HG03045 (cell line): ENCODE measurements at regions not wholly inside any gene's neighbourhood (a gene's known extent, or its start where the extent isn't known, plus 50 kb on each side); places are given as distances from the start of the nearest gene placed in this dataset.

ENCODE experiments used
- ATAC-seq: cut with Tn5 transposase; IDR thresholded peaks from one replicate; pipeline ENCODE4 v1.9.1; 2021; ENCODE audit warnings: mild to moderate bottlenecking, moderate library complexity; ENCODE audit not compliant: unreplicated experiment

DNA sequence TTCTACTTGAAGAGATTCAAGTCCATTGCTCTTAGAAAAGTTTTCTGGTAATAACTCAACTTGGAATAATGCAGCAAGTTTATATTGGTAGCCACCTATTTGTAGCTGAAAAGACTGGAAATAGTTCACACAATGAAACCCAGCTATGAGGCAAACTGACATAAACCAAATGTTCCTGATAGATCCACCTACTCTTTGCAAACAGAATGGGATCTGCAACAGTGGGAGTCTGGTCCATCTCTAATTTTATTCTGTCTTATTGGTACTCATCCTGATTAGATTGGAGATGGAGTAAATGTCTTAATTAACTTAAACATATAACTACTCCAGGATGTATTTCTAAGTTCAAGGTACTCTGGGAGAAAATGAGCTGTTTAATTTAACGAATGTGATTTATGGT, 438.0 kb downstream of the OLFM4 start:
- ATAC-seq: no peak

DNA sequence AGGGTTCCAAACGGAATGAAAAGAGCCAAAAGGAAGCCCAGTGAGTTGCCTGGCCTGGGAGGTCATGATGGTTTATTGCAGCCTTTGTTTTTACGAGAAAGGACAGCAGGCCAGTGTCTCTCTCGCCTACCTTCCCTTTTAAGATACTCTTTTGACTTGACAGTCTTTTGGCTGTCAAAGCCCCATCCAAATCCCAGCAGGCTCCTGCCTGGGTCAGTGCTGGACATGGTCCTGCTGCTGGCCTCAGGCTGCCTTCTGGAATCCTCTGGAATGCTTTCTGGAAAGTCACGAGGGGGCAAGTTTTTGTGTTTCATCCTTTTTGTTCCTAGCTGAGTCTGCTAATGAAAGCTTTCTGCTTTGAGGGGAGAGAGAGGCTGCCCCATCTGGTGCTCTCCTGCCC, 444.8 kb downstream of the OLFM4 start:
- no peak for ATAC-seq

DNA sequence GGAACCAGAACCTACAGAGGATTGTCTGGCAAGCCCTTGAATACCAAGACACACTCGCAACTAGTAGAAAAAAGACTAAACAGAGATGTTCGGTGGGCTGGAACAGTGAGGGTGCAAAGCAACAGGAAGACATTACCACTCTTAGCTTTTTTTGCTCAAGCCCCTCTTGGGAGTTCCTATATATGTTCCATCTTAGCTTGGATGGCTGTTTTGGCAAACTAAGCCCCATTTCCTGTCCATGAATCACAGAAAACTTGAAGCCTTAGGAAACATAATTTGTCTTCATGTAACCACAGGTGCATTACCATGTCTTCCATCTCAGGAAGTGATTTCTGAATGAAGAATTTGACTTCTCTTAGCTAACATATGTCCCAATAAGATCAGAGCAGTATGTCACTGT, 446.3 kb downstream of the OLFM4 start:
- ATAC-seq: no peak

DNA sequence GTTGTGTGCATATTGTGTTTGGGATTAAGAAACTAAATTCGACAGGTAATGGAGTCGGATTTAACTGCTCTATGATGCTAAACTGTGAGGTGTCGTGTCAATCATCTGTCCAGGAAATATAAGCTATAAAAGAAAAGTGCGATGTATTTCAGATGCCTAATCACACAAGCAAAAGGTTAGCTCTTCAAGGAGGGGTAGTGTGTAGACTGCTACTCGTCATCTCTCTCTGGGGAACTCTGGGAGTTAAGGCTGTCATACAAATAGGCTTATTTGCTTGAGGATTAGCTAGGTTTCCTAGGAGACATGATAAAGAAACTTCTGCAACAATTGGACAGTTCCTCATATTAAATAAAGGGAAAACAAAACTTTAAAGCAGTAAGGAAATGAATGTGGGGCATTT, 462.1 kb downstream of the OLFM4 start:
- no peak for ATAC-seq

DNA sequence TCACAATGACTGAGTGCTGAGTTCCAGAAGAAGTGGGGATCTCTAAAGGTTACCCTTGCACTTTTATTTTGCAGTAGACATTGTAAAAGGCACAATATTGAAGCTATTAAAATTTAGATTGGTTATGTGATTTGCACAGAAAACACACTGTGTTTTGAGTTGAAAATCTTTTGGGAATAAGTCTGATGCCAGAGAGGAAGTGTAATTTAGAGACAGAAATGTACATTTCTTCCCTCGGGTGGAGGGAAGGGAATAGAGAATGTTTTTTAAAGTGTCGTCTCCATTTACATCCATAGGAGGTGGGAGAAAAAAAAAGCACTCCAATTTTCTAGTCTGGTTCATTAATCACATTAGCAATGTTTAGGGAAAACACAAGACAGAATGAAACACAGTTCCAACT, 465.8 kb downstream of the OLFM4 start:
- no peak for ATAC-seq

DNA sequence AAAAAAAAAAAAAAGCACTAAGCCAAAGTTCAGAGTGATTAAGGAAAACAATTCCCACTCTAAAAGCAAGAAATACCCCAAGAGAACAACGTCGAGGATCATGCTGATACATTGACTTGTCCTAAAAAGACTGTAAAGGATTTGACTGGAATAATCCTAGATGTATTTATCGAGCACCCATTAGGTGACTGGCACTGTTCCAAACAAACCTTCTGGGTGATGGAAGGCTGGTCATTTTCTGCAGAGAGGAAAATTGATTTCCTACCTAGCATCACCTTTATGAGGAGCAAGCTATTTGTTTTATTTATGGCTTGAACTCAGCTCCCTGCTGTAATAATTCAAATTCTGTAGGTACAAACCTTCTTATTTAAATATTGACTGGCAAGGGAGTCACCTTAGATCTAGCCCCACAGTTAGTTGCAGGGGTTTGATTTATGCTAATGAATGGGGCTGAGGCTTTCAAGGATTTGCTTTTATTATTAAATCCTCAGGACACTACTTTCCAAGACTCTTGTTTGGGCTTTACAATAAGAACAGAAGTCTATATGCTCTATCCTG, 471.0 kb downstream of the OLFM4 start:
- no peak for ATAC-seq

DNA sequence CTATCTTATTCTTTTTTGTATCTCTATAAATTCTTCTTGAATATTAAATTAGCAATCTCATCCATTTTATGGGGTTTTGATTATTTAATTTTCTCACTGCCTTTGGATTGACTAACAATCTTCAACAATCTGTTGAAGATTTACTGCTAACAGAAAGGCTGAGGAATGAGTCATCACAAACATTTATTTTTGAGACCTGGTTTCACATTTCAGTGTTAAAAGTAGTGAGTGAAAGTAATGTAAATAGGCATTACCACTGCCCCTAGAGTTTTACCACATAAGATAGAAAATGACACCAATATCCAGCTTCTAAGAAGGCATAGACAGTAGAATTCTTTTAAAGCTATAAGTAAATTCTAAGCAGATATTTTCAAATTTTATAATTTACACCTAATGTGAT, 472.8 kb downstream of the OLFM4 start:
- ATAC-seq: no peak

DNA sequence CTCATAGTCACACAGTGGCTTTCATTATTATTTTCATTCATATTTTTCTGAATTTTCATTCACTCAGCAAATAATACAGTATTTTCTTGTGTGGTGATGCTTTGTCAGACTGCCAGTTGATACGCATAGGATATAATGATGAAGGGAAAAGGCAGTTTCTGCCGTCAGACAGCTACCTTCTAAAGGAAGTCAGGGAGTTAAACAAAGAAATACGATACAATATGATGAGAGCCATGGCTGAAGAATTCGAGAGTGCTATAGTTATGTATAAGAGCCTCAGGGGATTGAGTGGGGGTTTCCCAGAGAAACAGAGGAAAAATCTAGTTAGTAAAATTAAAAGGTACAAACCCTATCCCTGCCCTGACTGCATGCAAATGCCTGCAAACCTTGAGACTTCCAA, 479.1 kb downstream of the OLFM4 start:
- no peak for ATAC-seq

DNA sequence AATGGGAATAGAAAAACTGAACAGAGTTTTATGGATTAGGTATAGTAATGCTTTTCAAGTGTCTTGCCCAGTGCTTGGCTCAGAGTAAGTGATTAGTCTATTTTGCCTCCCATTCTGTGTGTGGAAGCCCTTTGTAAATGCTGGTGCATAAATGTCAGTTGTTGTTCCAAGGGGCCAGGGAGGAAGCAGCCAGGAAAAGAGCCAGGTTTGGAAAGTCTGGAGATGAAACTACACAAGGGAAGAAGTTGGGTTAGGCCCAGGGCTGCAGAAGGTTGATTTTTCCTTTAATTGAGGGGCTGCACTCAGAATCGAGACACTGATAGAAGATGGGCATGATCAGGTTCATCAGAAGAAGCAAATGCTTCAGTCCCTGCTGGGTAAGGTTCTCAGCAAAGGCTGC, 484.0 kb downstream of the OLFM4 start:
- ATAC-seq: no peak

DNA sequence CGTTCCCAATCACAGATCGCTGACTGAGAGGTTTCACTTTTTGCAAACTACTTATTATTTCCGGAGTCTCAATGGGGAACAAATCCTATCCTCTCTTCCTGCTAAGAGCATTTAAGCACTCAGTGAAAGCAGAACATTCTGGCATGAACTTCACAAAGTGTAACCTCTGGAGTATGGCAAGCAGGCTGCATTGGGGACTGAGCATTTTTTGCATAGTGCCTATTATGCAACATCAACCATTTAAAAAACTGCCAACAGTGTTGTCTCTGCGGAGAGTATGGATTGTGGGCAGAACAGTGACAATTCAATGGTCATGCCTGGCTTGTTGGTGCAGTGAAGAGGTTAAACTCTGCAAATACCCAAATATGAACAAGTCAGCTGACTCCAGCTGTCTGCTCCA, 484.6 kb downstream of the OLFM4 start:
- ATAC-seq: no peak

DNA sequence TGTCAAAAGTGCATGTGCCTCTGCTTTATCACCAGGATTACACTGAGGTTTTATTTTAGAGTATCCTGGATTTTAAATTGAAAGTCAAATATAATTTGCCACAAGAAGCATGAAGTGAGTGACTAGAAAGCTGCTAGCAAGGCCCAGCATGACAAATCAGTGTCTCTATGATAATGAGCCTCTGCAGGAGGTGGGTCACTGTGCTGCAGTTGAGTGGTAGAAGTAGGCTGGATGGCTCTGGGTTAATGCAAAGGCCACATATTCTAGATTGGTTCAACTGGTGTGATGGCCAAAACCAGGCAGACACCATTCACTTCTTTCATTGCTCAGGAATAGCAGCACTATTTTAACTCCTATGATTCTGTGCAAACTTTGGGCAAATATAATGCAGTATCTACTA, 491.5 kb downstream of the OLFM4 start:
- ATAC-seq: no peak

DNA sequence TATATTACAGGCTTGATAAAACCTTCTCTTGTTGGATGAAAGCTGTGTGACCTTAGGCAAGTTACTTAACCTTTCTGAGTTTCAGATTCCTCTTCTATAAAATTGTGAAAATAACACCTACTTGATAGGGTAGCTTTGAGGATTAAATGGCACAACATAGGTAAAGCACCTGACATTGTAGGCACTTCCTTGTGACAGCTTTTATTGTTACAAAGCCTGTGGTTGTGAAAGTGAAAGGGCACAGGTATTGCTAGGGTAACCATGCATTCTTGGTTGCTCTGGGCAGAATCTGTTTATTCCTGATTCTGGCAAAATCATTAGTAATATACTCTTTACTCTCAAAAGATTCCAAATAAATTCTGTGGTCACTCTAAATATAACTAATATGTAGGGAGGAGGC, 493.4 kb downstream of the OLFM4 start:
- no peak for ATAC-seq

DNA sequence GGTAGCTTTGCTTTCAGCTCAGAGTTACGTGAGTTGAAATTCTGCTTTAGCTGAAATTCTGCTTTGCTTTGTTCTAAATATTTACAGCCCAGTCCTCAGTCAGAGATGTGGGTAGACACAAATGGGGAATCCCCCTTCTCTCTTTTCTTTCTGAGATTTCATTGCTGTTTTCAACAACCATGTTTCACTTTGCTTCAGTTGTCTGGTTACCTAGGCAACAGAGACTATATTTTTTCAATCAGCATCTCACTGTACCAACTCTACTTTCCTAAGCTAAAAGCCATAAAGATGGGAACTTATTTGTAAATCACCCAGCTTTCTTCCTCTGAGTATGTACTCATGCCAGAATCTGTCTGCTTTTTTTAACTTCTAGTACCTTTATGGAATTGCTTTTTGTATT, 509.0 kb downstream of the OLFM4 start:
- ATAC-seq: no peak

DNA sequence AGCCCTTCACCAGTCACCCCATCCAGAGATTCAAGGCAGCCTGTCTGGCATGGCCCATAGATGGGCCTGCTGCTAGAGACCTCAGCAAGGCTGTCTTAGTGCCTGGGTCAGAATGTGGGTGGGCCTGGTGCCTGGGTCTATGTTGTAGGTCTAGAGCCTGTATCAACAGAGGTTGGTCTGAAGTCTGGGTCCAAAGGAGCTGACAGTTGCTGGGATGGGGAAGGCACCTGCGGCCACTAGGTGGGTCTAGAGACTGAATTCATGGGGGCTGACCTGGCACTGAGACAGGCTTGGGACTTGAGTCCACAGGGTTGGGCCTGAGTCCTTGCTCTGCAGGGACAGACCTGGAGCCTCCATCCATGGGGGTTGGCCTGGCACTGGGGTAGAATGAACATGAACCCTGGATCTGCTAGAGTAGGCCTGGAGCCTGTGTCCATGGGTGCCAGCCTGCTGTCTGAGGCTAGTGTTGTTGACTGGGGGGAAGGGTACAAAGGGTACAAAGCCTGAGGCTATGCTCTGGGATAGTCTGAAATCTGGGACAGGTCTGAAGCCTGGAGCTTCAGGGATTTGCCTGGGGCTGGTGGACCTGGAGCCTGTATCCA, 516.8 kb downstream of the OLFM4 start:
- ATAC-seq: no peak

DNA sequence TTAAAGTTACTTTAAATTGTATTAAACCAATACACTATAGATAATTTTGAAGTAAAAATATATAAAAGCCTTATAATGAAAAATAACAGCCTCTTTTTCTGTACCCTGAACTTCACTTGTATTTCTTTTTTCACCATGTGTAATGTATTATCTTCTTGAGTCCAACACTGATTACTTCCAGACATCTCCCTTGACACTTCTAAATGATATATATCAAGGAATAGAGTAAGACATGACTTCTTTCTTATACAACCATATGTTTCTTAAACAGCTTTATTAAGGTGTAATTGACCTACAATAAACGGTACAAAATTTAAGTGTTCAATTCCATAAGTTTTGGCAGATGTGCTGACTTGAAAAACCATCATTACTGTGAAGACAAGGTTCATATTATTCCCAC, 531.9 kb downstream of the OLFM4 start:
- ATAC-seq: no peak

DNA sequence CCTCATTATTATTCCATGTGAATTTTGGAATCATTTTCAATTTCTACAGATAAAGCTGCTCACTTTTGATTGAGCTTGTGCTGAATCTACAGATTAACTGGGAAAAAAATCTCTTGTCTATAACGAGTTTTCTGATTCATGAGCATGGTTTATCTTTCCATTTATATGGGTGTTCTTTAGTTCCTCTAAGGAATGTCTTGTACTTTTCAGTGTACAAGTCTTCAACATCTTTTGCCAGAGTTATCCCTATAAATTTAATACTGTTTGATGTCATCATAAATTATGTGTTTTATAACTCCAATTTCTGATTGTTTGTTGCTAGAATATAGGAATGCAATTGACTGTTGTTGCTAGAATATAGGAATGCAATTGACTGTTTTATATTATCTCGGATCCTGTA, 533.8 kb downstream of the OLFM4 start:
- no peak for ATAC-seq

DNA sequence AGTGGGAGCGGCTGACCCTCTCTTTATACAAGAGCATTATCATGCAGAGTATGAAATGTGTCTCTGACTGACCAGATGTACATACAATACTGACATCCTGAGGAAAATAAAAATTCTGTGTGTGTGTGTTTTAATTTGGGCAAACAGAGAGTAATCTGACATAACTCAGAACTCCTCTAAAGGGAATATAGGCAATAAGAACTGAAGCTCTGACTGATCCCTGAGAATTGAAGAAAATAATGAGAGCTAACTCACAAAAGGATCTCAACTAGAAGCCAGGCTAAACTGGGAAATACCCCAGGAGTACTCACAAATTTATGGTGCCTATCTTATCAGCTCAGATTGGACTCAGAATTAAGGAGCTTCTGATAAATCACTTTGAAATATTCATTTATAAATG, 539.9 kb downstream of the OLFM4 start:
- no peak for ATAC-seq

DNA sequence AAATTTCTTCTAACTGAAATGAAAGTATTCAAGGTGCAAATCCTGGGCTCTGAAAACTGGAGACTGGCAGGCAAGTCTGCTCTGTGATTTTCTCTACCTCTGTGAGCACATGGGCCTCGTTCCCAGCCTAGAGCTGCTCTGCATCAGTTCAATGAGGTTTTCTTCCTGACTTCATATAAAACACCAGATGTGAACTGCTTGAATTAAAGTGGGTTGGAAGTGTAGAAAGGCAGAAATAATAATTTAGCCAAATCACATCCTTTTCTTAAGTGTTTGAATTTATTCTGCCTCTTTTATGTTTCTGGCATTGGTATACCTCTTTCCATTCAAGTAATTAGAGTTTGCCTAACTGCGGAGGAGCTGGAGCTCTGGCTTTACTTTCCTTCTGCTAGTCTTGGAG, 540.8 kb downstream of the OLFM4 start:
- no peak for ATAC-seq

DNA sequence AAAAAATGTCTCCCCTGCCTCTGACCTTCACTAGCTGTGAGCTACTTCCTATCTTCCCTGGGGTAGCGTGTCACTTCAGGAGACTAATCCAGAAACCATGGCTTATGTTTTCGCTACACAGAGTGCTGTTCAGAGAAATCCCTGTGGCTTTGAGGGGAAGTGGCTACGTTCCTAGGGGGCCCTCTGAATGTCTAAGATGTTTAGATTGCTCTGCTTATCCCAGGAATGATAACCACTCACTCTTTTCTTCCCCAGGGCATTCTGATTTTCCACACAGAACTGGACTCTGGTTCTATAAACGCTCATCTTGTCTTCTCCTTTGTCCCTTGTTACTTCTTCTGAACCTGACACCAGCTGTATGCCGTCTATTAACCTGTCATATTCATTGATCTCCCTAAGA, 572.5 kb downstream of the OLFM4 start:
- ATAC-seq: no peak

DNA sequence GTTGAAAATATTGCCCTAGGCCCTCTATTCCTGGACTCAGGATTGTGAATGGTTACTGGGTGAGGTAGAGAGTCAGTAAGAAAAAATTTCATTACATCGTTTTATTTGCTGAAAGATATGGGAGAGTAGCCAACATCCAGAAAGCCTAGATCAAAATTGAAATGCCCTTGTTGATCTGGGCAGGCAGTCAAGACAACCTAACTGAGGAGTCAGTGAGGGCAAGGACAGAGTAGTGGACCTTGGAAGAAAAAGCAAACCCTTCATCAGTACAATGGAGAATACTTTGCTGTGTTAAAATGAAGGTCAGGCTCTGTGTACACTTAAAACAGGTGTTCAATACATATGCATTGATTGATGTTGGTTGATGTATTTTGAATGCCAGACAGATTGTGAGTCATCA, 576.7 kb downstream of the OLFM4 start:
- ATAC-seq: no peak

DNA sequence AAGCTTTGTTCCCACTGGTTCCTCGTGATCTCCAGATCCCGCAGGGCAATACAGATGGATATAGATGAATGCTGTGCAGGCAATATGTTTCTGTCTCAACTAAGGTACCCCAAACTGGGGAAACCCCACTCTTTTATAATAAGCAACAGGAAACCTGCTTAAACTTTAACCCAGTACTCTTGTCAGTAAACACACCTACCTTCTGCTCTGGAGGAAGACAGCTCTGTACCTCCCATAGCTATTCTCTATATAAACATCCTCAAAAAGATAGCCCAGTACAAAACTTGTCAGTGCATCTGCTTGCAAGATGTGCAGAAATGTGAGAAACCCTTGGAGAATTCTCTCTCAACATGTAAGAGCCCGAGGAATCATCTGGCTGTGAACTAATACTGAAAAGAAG, 583.6 kb downstream of the OLFM4 start:
- ATAC-seq: no peak

DNA sequence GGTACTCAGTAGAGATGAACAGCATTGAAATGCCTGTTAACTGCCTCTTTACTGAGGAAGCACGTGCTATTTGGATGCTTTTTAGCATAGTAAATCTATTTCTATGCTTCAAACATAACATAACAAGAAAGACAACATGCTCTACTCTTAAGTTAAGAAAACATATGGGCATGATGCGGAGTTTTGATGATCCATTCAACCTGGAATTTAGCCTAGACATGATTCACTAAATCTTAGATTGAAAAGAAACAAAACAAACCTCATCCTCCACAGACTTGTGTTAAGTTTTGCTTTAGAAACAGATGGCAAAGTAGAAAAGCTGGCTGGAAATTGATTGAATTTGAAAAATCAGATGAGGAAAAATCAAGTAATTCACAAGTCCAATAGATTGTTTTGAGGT, 593.8 kb downstream of the OLFM4 start:
- no peak for ATAC-seq

DNA sequence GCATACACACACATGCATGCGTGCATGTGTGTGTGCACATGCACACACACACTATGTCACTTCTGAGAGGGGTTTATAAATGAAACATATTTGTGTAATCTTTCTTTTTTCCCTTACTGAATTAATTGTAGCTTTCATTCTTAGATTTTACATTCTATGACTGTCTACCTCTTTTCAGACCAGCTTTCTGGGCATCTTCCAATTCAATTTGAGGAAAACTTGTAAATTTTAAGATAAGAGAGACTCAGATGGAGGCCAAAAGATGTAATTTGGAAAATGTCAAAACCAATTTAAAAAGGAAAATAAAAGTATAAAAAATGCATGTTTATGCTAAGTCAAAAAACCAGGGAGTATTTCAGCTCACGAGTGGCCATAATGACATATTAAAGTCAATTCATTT, 594.5 kb downstream of the OLFM4 start:
- ATAC-seq: no peak
